ENCODE measurements at regions not wholly inside any gene's neighbourhood (a gene's known extent, or its start where the extent isn't known, plus 50 kb on each side); places are given as distances from the start of the nearest gene placed in this dataset.

- no TSS peak for BruUV-seq (replicated peaks)
- ChIA-PET CTCF (interaction anchor here (1.0 to 2.6 kb wide), 5 partner anchors 10 to 229 kb away, joined by 3 to 14 read pairs (median 4); partner anchors contain the start of gene RASGRP1), POLR2A (no interaction called here)
- Histone ChIP-seq H3K9me1 (replicated peaks; ENCODE audit: control insufficient read depth, extremely low read depth, insufficient read depth, low read length) (no peaks in the 10 kb centered on the region), H3K9ac (replicated peaks; ENCODE audit: extremely low read depth, insufficient read depth, low read length) (no peak overlapping the region), H3K27ac (ENCODE audit: insufficient read depth, low read depth, low read length) (no peak overlapping the region), H3K79me2 (ENCODE audit: control insufficient read depth, insufficient read depth, low read length) (no peaks in the 10 kb centered on the region), H3K4me3 (replicated peaks in 1 of 3; ENCODE audit: insufficient read depth in 1 of 3, low read depth in 1 of 3, low read length in 3 of 3) (no peak overlapping the region), H4K20me1 (replicated peaks; ENCODE audit: control insufficient read depth, extremely low read depth, insufficient read depth, low read length) (no peaks in the 10 kb centered on the region), H3K4me1 (ENCODE audit: control insufficient read depth, extremely low read depth, insufficient read depth, low read length) (no peaks in the 10 kb centered on the region), H3K4me2 (ENCODE audit: insufficient read depth, low read length) (no peak overlapping the region), H3K9me3 (replicated peaks; ENCODE audit: control insufficient read depth, insufficient read depth, low read length) (no peaks in the 10 kb centered on the region), H3K36me3 (ENCODE audit: control insufficient read depth in 2 of 2, extremely low read depth in 1 of 2, insufficient read depth in 2 of 2, low read length in 2 of 2) (no peaks in the 10 kb centered on the region), H2AFZ (ENCODE audit: low read depth, low read length) (no peak overlapping the region), H3K27me3 (ENCODE audit: control insufficient read depth in 2 of 2, insufficient read depth in 2 of 2, low read length in 2 of 2) (peaks cover 26 to 41% of the 10 kb centered on the region in 2 experiments)
- intact Hi-C loops (cut with micrococcal nuclease) = no loop called here
- FAIRE-seq = no peak
- dilution Hi-C loops (cut with MboI; ENCODE audit: extremely low pct_ligation_motif_present, low sequenced_read_pairs) = no loop called here
- DNase-seq (ENCODE audit: low read depth, low spot score) = no peak
- no peak for TF ChIP-seq JUN (IDR thresholded peaks at IDR 0.05; ENCODE audit: borderline replicate concordance, insufficient read depth, insufficient read length, low read depth)
- TF ChIP-seq FOS (IDR thresholded peaks at IDR 0.05; ENCODE audit: borderline replicate concordance, insufficient read depth, low read length) = no peak
- TF ChIP-seq CTCF (IDR thresholded peaks at IDR 0.05; ENCODE audit: extremely low read depth in 1 of 2, insufficient read depth in 1 of 2, low read depth in 1 of 2, low read length in 2 of 2) = no peak
These were observed 104.3 kb upstream of the RASGRP1 start for GRCh38 chr15:38668898-38669391.

- POLR2A ChIA-PET = no interaction called here
- Histone ChIP-seq H3K27me3 (ENCODE audit: control insufficient read depth in 2 of 2, insufficient read depth in 2 of 2, low read length in 2 of 2) (peaks cover 21 to 35% of the 10 kb centered on the region in 2 experiments), H3K4me2 (ENCODE audit: insufficient read depth, low read length) (no peak overlapping the region), H3K79me2 (ENCODE audit: control insufficient read depth, insufficient read depth, low read length) (no peaks in the 10 kb centered on the region), H3K4me1 (ENCODE audit: control insufficient read depth, extremely low read depth, insufficient read depth, low read length) (no peaks in the 10 kb centered on the region), H2AFZ (ENCODE audit: low read depth, low read length) (no peak overlapping the region), H3K9me3 (replicated peaks; ENCODE audit: control insufficient read depth, insufficient read depth, low read length) (no peaks in the 10 kb centered on the region), H4K20me1 (replicated peaks; ENCODE audit: control insufficient read depth, extremely low read depth, insufficient read depth, low read length) (no peaks in the 10 kb centered on the region), H3K36me3 (ENCODE audit: control insufficient read depth in 2 of 2, extremely low read depth in 1 of 2, insufficient read depth in 2 of 2, low read length in 2 of 2) (no peaks in the 10 kb centered on the region), H3K4me3 (replicated peaks in 1 of 3; ENCODE audit: insufficient read depth in 1 of 3, low read depth in 1 of 3, low read length in 3 of 3) (no peak overlapping the region), H3K9ac (replicated peaks; ENCODE audit: extremely low read depth, insufficient read depth, low read length) (no peak overlapping the region), H3K27ac (ENCODE audit: insufficient read depth, low read depth, low read length) (no peak overlapping the region), H3K9me1 (replicated peaks; ENCODE audit: control insufficient read depth, extremely low read depth, insufficient read depth, low read length) (no peaks in the 10 kb centered on the region)
- no TSS peak for BruUV-seq (replicated peaks)
- TF ChIP-seq EZH2 (IDR thresholded peaks at IDR 0.05; ENCODE audit: borderline replicate concordance, low read depth, low read length, severe bottlenecking) = no peak
- no peak for TF ChIP-seq CTCF (IDR thresholded peaks at IDR 0.05; ENCODE audit: extremely low read depth in 1 of 2, insufficient read depth in 1 of 2, low read depth in 1 of 2, low read length in 2 of 2)
- no peak for TF ChIP-seq FOS (IDR thresholded peaks at IDR 0.05; ENCODE audit: borderline replicate concordance, insufficient read depth, low read length)
- TF ChIP-seq GATA2 (IDR thresholded peaks at IDR 0.05; ENCODE audit: insufficient read depth, insufficient read length, low read depth, low read length) = no peak
- no peak for TF ChIP-seq MAX (IDR thresholded peaks at IDR 0.05; ENCODE audit: insufficient read depth, insufficient read length)
- TF ChIP-seq MYC (IDR thresholded peaks at IDR 0.05; ENCODE audit: low read depth, low read length) = no peak
- no peak for TF ChIP-seq POLR2A (IDR thresholded peaks at IDR 0.05; ENCODE audit: low read depth, low read length)
- TF ChIP-seq POLR2AphosphoS5 (IDR thresholded peaks at IDR 0.05; ENCODE audit: insufficient read depth, low read depth, low read length) = no peak
- TF ChIP-seq JUN (IDR thresholded peaks at IDR 0.05; ENCODE audit: borderline replicate concordance, insufficient read depth, insufficient read length, low read depth) = no peak
- dilution Hi-C loops (cut with MboI; ENCODE audit: extremely low pct_ligation_motif_present, low sequenced_read_pairs) = no loop called here
- no peak for DNase-seq (ENCODE audit: low read depth, low spot score)
- CTCF ChIA-PET = interaction anchor here (0.7 kb wide), 1 partner anchor 230 kb away, joined by 4 read pairs; no protein-coding TSS in a partner anchor
- FAIRE-seq = no peak
- intact Hi-C loops (cut with micrococcal nuclease) = no loop called here
These were observed 105.8 kb upstream of the RASGRP1 start for GRCh38 chr15:38670128-38671005.

All from endothelial cell of umbilical vein (primary cell).